ENCODE measurements at regions not wholly inside any gene's neighbourhood (a gene's known extent, or its start where the extent isn't known, plus 50 kb on each side); places are given as distances from the start of the nearest gene placed in this dataset.

GRCh38 chr7:22962775-22963350 lies 51.1 kb downstream of the HYCC1 start:
- no peak for DNase-seq

DNA sequence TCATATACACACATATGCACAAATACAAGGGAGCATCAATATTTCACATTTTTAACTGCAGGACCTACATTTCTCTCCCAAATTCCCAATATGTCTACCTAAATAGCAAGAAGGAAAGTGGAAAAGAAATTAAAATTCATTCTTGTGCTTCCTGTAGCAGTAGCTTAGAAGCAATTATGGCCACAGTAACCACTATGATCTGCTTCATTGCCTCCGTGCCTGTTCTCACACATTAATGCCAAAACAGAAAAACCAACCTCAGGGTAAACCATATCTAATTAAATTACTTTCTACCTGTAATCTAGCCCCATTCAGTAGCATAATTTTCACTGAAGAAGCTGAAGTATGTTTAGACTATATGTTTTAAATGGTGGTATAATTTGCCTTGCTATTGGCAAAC lies 55.2 kb downstream of the HYCC1 start:
- no peak for DNase-seq

GRCh38 chr7:22954251-22954650 lies 59.7 kb downstream of the HYCC1 start:
- no peak for DNase-seq

DNA sequence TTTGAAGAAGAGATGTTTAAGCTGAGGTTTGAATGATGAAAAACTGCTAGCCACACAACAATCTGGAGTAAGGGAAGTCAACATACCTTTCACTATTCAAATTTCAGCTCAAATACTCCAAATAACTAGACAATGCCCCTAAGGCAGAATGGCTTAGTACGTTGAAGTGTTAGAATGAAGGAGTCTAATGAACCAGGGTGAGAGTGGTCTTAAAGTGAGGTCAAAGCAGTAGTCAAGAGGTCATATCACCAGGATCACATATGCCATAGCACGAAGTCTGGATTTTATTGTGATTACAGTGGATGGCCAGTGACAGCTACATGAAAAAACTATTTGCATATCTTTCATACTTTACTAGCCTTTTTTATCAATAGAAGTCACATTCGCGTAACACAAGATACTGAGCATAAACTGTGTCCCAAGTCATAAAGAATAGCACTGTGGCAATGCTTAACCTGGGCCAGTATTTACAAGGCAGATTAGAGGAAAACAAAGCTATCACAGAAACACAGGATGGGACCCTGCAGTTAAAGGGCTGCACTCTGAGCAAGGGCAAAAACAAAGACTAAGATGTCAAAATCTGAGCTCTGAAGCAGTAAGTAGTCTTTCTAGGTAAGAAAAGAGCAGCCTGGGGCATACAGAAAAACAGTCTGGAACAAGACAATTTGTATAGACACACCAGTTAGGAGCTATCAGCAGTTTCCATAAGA lies 61.5 kb downstream of the HYCC1 start:
- DNase-seq: no peak

- no peak for DNase-seq
These were observed 64.0 kb downstream of the HYCC1 start for GRCh38 chr7:22949944-22950343.

DNA sequence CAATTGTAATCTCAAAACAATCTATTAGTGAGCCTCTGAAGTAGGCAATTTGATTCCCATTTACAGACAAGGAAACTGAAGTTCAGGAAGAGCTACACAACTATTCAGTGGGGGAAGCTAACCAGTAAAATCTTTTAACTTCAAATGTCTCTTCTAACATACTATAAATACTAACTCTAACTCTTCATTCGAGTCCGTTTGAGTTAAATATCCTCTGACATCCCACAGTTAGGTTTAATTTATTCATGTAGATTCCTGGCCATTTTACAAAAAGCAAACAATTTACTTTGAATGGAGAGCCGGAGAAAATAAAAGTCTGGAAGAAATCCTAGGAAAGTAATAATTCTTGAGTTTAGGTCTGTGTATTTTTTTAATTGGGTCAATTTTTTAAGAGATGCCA lies 64.7 kb downstream of the HYCC1 start:
- DNase-seq: no peak

GRCh38 chr7:22948770-22949169 lies 65.2 kb downstream of the HYCC1 start:
- no peak for DNase-seq

- no peak for DNase-seq
These were observed 68.3 kb downstream of the HYCC1 start for GRCh38 chr7:22945584-22945983.

- no peak for DNase-seq
These were observed 69.4 kb downstream of the HYCC1 start for GRCh38 chr7:22944510-22944909.

DNA sequence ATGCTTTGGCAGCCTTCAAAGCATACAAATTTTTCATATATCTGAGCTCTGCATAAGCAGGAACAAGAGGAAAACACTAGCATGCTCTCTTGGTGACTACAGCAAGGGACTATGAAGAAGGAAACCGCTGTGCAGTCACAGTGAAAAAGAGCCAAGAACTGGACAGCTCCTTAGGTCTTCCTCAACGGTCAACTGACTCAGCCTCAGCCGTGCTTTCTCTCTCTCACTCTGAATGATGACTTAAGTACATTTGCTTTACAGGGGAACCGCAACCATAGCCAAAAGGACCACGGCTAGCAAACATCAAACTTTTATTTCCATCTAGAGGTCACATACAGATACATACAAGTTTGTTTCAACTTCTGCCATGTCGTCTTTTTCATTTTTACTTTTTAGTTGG lies 69.9 kb downstream of the HYCC1 start:
- no peak for DNase-seq

DNA sequence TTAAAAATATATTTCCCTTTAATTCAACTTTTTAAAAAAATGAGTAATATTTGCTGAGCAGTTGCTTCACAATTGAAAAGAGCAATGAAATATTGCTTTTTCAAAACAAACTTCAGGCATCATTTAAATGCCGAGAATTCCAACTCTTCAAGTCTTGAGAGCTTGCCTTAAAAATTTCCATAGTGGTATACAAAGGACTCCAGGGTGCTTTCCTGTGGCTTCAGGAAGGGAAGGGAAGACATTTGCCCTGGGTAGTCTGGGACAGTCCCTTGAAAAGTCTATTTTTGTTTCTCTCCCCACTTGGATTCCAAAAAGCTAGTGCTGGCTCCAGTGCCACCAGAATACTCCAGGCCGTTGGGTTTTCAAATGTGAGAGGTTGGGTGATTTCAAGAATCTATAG lies 71.7 kb downstream of the HYCC1 start:
- no peak for DNase-seq

DNA sequence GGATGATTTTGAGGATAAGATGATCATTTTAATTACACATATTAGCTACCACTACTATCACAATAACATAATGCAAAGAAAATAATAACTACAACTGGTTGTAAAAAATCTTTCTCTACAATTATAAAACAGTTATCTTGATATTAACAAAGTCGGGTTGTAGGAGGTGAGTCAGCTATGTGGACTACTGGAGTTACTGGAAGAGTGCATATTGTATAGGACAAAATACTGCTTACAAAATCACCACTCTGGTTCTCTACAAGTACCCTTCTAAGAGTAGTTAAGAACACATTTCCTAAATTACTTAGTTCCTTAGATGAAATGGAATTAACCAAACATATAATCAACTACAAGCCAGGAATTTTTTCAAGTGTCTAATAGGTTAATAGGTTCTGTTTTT lies 74.1 kb downstream of the HYCC1 start:
- DNase-seq: no peak

GRCh38 chr7:22937946-22938345 lies 76.0 kb downstream of the HYCC1 start:
- peak; percentile 18 for DNase-seq

DNA sequence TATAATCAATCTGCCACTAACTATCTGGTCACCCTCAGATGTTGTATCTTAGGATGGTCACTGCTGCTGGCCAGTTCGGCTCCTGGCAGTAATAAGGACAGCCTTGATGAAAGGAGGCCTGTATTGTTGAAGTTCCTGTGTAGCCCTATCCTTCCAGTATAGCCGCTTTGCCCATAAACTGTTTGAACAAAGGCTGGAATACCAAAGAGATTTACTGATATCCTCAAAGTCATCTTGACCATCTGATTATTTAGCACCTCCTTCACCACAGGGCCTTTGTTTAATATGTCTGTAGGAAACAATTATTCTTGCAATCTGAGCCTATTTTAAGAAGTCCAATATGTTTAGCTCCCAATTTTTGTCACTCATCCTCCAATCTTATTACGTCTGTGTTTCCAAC lies 77.7 kb downstream of the HYCC1 start:
- DNase-seq: no peak

DNA sequence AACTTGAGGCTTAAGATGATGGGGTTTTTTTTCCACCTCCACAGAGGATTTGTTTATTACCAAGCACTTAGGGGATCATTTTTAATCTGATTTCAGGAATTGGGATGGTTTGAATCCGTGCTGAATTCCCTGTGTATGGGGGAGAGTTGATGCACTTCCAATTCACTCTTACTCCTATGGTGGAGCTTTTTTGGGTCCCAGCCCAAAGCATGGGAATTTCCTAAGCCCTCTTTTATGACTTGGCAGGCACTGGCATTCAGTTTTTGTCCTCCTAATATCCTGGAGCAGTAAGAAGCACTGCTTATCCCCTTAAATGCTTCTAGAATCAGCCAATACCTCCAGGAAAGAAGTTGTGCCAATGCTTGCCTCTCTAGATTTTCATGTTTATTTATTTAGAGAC lies 78.7 kb downstream of the HYCC1 start:
- no peak for DNase-seq

- DNase-seq: no peak
These were observed 79.4 kb downstream of the HYCC1 start for GRCh38 chr7:22934473-22935065.

GRCh38 chr7:22934023-22934422 lies 79.9 kb downstream of the HYCC1 start:
- DNase-seq: no peak

DNA sequence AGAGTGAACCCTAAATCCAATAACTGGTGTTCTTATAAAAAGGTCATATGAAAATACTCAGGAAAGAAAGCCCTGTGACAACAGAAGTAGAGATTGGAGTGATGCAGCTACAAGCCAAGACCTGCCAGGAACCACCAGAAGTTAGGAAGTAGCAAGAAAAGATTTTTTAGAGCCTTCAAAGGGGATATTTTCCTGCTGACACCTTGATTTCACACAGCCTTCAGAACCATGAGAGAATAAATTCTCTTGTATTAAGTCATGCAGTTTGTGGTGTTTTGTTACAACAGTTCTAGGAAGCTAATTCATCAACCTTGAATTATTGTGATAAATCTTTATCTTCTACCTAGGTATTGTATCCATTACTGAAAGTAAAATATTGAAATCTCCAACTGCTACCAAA lies 81.0 kb downstream of the HYCC1 start:
- DNase-seq: no peak

DNA sequence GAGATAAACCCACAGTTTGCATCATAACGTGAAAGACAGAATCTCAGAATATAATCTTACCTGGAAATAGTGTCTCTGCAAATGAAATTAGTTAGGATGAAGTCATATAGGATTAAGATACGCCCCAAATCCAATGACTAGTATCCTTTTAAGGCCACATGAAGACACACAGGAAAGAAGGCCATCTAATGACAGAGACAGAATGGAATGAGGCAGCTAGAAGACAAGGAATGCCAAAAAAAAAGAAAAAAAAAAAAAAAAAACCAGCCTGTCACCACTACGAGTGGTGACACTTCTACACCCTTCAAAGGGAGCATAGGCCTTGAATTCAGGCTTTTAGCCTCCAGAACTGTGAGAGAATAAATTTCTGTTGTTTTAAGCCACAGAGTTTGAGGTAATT lies 82.9 kb downstream of the HYCC1 start:
- DNase-seq: no peak

- DNase-seq: no peak
These were observed 91.6 kb downstream of the HYCC1 start for GRCh38 chr7:22922307-22922706.

- DNase-seq: peak; percentile 40
These were observed 92.4 kb downstream of the HYCC1 start for GRCh38 chr7:22921386-22922086.

GRCh38 chr7:22920672-22921071 lies 93.3 kb downstream of the HYCC1 start:
- DNase-seq: peak; percentile 89

DNA sequence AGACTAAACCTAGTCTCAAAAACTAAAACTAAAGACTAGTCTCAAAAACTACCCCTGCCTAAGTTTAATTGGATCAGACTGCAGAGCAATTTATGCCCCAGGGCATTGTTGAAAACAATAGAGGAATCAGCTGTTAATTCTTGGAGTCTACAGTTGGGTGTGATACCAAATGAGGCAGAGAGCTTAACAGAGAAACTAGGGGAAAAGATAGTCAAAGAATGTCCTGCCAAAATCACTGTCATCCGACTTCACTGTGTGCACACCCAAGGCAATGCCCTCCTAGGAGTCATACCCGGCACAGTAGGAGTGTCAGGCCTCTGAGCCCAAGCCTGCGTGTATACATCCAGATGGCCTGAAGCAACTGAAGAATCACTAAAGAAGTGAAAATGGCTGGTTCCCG lies 90.5 kb upstream of the TOMM7 start:
- DNase-seq: no peak

DNA sequence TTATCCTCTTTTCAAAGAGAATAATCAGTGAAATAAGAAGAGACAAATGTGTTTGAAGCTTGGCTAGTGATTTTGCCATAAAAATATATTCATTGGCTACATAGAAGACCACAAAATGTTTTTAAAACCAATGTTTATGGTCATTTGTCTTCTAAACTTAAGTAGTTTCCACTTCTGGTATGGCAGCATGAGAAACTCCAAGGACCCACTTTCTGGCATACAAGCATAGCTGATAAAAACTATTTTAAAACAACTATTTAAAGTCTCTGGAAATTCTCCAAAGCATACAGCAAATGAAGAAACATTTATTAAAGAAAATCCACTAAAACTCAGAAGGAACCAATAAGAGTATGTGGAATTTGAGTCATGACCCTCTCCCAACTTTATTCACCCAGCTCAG lies 89.2 kb upstream of the TOMM7 start:
- DNase-seq: no peak

All from DMS53 (cell line).